HepG2 (cell line): ENCODE measurements at regions not wholly inside any gene's neighbourhood (a gene's known extent, or its start where the extent isn't known, plus 50 kb on each side); places are given as distances from the start of the nearest gene placed in this dataset.

Experiments used
- KDM1A ChIP-seq: IDR thresholded peaks from 2 replicates; pipeline ENCODE4 v1.6.1; 2016; ENCODE audit warnings: missing compliant biosample characterization
- MTA1 ChIP-seq: sonication (generic); formaldehyde crosslinking; IDR thresholded peaks from 2 replicates; pipeline ENCODE4 v1.4.0; 2020; ENCODE audit warnings: missing genetic modification reagents, mild to moderate bottlenecking, borderline replicate concordance
- PTBP1 ChIP-seq: fragments of 200-400 bp; formaldehyde crosslinking; IDR thresholded peaks from 2 replicates; pipeline ENCODE4 v1.6.1; 2018; ENCODE audit warnings: low read length, low read depth; ENCODE audit not compliant: poor library complexity, severe bottlenecking
- SRSF1 ChIP-seq: fragments of 200-400 bp; formaldehyde crosslinking; optimal IDR thresholded peaks from 2 replicates; pipeline ENCODE3; 2017; ENCODE audit warnings: mild to moderate bottlenecking, low read depth, low read length, moderate library complexity
- ZKSCAN1 ChIP-seq: fragments of 150-350 bp; IDR thresholded peaks from 2 replicates; pipeline ENCODE4 v1.6.1; 2014; ENCODE audit warnings: low read length
- TF ChIP-seq, protein P1 (sequence below): sonication (generic); formaldehyde crosslinking; IDR thresholded peaks from 2 replicates; pipeline ENCODE4 v1.4.0; 2020; ENCODE audit warnings: missing genetic modification reagents
- TF ChIP-seq, protein P2 (sequence below): sonication (generic); formaldehyde crosslinking; IDR thresholded peaks from 2 replicates; pipeline ENCODE4 v1.4.0; 2020; ENCODE audit warnings: missing genetic modification reagents

DNA sequence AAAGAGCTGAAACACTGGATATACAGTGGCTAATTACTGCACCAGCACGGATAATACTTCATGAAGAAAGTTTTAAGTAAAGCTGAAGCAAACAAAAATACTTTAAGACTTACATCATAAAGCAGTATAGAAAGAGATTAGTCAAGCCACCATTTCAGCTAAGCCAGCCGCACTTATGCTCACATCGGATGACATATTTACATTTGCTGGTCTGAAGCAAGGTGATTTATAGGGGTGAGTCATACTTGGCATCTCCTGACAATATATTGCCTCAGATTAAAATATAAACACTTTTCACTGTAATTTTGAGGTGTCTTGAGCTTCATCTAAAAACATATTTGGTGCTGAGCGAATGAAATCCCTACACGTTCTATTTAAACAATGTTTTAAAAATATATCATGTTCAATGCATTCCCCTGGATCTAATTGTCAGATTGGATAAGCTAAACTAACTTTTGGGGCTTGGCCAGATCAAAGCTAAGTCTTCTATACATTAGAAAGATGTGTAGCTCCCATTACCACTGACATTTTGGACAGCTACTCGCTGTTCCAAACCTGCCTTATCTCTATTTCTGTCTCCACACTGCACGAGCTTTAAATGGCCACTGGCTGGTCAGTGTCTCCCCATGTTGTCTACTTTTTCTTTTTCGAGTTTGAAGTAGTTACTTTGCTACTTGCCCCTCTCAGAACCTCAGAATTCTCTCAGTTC is 103.2 kb downstream of the VCX2 start:
- TF ChIP-seq, protein P1, sequence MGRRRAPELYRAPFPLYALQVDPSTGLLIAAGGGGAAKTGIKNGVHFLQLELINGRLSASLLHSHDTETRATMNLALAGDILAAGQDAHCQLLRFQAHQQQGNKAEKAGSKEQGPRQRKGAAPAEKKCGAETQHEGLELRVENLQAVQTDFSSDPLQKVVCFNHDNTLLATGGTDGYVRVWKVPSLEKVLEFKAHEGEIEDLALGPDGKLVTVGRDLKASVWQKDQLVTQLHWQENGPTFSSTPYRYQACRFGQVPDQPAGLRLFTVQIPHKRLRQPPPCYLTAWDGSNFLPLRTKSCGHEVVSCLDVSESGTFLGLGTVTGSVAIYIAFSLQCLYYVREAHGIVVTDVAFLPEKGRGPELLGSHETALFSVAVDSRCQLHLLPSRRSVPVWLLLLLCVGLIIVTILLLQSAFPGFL = no peak
- TF ChIP-seq KDM1A (CRISPR knock-in tag) (no peak), PTBP1 (no peak), MTA1 (CRISPR knock-in tag) (no peak), ZKSCAN1 (no peak), SRSF1 (no peak)
- TF ChIP-seq, protein P2, sequence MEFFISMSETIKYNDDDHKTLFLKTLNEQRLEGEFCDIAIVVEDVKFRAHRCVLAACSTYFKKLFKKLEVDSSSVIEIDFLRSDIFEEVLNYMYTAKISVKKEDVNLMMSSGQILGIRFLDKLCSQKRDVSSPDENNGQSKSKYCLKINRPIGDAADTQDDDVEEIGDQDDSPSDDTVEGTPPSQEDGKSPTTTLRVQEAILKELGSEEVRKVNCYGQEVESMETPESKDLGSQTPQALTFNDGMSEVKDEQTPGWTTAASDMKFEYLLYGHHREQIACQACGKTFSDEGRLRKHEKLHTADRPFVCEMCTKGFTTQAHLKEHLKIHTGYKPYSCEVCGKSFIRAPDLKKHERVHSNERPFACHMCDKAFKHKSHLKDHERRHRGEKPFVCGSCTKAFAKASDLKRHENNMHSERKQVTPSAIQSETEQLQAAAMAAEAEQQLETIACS (CRISPR knock-in tag) = no peak
